HepG2 (cell line): ENCODE measurements at regions not wholly inside any gene's neighbourhood (a gene's known extent, or its start where the extent isn't known, plus 50 kb on each side); places are given as distances from the start of the nearest gene placed in this dataset.

Experiments
- ATAC-seq: fragments of 200-7000 bp; cut with Tn5 transposase; 3 replicates; pipeline ENCODE4 v1.9.1; 2020; ENCODE audit warnings: mild to moderate bottlenecking, moderate library complexity
- BruUV-seq: library from RNA; stranded (reverse); fragments of 400-500 nt; replicated peaks from 2 replicates; lab custom pipeline; 2021; lab: Mats Ljungman, UMichigan
- CTCF ChIA-PET: fragments of 300-600 bp; formaldehyde crosslinking; extraction: SDS; loops from one replicate; lab custom pipeline; 2021; ENCODE audit warnings: low total read pairs, inconsistent platforms, low intra/inter-chr PET ratio; lab: Yijun Ruan, JAX
- POLR2A ChIA-PET: fragments of 350-600 bp; sonication (Branson Sonifier 250); formaldehyde crosslinking; loops from one replicate; lab custom pipeline; 2020; ENCODE audit warnings: antibody characterized with exemption, inconsistent platforms; lab: Yijun Ruan, JAX
- DNase-seq: peaks from one replicate; pipeline ENCODE4 v3.0.0-alpha.2; 2015; ENCODE audit warnings: low spot score
- FAIRE-seq: peaks from 3 replicates; lab custom pipeline; 2011; peaks lifted over from hg19 to GRCh38; lab: Jason Lieb, UNC
- H2AFZ ChIP-seq: one replicate; pipeline ENCODE4 v1.6.1; 2011; ENCODE audit warnings: low read length, inconsistent platforms
- H3K27ac ChIP-seq: fragments of 300-600 bp; 3 replicates; pipeline ENCODE4 v1.8.0; 2011; ENCODE audit warnings: mixed run types, mild to moderate bottlenecking, mixed read lengths, low read length, inconsistent platforms; ENCODE audit not compliant: insufficient read depth; ENCODE audit errors: extremely low read length
- H3K27me3 ChIP-seq, 2 experiments: fragments of 200-600 bp in 1 of 2; 2 replicates in 1 of 2; 3 replicates in 1 of 2; pipeline versions ENCODE4 v1.6.0 to v1.8.0; 2011; ENCODE audit warnings: low read length in 2 of 2, mild to moderate bottlenecking in 2 of 2, moderate library complexity in 2 of 2, inconsistent platforms in 1 of 2; ENCODE audit not compliant: insufficient read depth in 2 of 2, control insufficient read depth in 1 of 2
- H3K36me3 ChIP-seq, 2 experiments: fragments of 200-600 bp in 1 of 2; replicated peaks in 1 of 2; 2 replicates in 1 of 2; 3 replicates in 1 of 2; pipeline versions ENCODE4 v1.5.1 to v1.8.0; 2011; ENCODE audit warnings: low read length in 2 of 2, inconsistent platforms in 1 of 2; ENCODE audit not compliant: insufficient read depth in 2 of 2, control insufficient read depth in 1 of 2
- H3K4me1 ChIP-seq: 2 replicates; pipeline ENCODE4 v1.5.1; 2012; ENCODE audit warnings: low read length, inconsistent platforms; ENCODE audit not compliant: insufficient read depth
- H3K4me2 ChIP-seq: 2 replicates; pipeline ENCODE4 v1.6.0; 2011; ENCODE audit warnings: low read depth, low read length, inconsistent platforms
- H3K4me3 ChIP-seq, 3 experiments: fragments of 200-600 bp in 1 of 3; sonication (generic), shearing (Covaris generic) in 1 of 3; replicated peaks in 1 of 3; 2 replicates each; pipeline ENCODE4 v1.5.1; 2011 to 2016; ENCODE audit warnings: low read length in 3 of 3, inconsistent platforms in 2 of 3, low read depth in 2 of 3, mild to moderate bottlenecking in 2 of 3, control low read depth in 1 of 3, mixed read lengths in 1 of 3; ENCODE audit not compliant: insufficient read depth in 1 of 3
- H3K79me2 ChIP-seq: one replicate; pipeline ENCODE4 v1.6.1; 2011; ENCODE audit warnings: low read length, inconsistent platforms; ENCODE audit not compliant: insufficient read depth
- H3K9ac ChIP-seq: 2 replicates; pipeline ENCODE4 v1.6.0; 2011; ENCODE audit warnings: mild to moderate bottlenecking, low read depth, low read length, inconsistent platforms; ENCODE audit not compliant: insufficient read depth
- H3K9me3 ChIP-seq: 2 replicates; pipeline ENCODE4 v1.5.1; 2012; ENCODE audit warnings: mild to moderate bottlenecking, low read length
- H4K20me1 ChIP-seq: 2 replicates; pipeline ENCODE4 v1.6.0; 2011; ENCODE audit warnings: inconsistent platforms, mild to moderate bottlenecking, low read length, moderate library complexity; ENCODE audit not compliant: insufficient read depth
- DPF2 ChIP-seq: sonication (generic); formaldehyde crosslinking; IDR thresholded peaks from 2 replicates; pipeline ENCODE4 v1.4.0; 2020; ENCODE audit warnings: mild to moderate bottlenecking, low read depth, missing genetic modification reagents, borderline replicate concordance
- FOXK2 ChIP-seq: fragments of 450-650 bp; IDR thresholded peaks from 2 replicates; pipeline ENCODE4 v1.6.1; 2016
- REPIN1 ChIP-seq: sonication (generic); formaldehyde crosslinking; IDR thresholded peaks from 2 replicates; pipeline ENCODE4 v1.8.0; 2022; ENCODE audit warnings: missing genetic modification reagents, low read depth, mild to moderate bottlenecking, borderline replicate concordance
- SRSF1 ChIP-seq: fragments of 200-400 bp; formaldehyde crosslinking; optimal IDR thresholded peaks from 2 replicates; pipeline ENCODE3; 2017; ENCODE audit warnings: mild to moderate bottlenecking, low read depth, low read length, moderate library complexity
- ZFP90 ChIP-seq: sonication (generic); formaldehyde crosslinking; IDR thresholded peaks from 2 replicates; pipeline ENCODE4 v1.8.0; 2022; ENCODE audit warnings: missing genetic modification reagents, mild to moderate bottlenecking, inconsistent platforms, borderline replicate concordance
- ZNF143 ChIP-seq: sonication (generic); formaldehyde crosslinking; IDR thresholded peaks from 2 replicates; pipeline ENCODE4 v1.4.0; 2020; ENCODE audit warnings: missing genetic modification reagents
- WGBS: methylation state at CpG from one replicate; pipeline ENCODE4 v1.1.6; 2017; ENCODE audit warnings: low lambda C conversion rate; 5-methylcytosine and 5-hydroxymethylcytosine counted together
- in situ Hi-C: cut with HindIII; loops from 2 replicates; pipeline ENCODE4 v1.10.0; 2017; ENCODE audit warnings: low pct_unique_long_range_greater_than_20kb; ENCODE audit not compliant: extremely low pct_ligation_motif_present
- intact Hi-C: fragments of 100-400 bp; cut with micrococcal nuclease; formaldehyde crosslinking; loops from one replicate; pipeline ENCODE4 v1.10.0; 2022; ENCODE audit not compliant: unreplicated experiment
- TF ChIP-seq, protein P1 (sequence below): sonication (generic); formaldehyde crosslinking; IDR thresholded peaks from 2 replicates; pipeline ENCODE4 v1.8.0; 2023; ENCODE audit warnings: mild to moderate bottlenecking, missing genetic modification reagents

- TF ChIP-seq REPIN1 (CRISPR knock-in tag) (no peak), FOXK2 (no peak), SRSF1 (no peak), DPF2 (CRISPR knock-in tag) (no peak), ZFP90 (no peak)
These were observed 1097.3 kb upstream of the FLRT2 start (continued) for GRCh38 chr14:84432676-84433075.

DNA sequence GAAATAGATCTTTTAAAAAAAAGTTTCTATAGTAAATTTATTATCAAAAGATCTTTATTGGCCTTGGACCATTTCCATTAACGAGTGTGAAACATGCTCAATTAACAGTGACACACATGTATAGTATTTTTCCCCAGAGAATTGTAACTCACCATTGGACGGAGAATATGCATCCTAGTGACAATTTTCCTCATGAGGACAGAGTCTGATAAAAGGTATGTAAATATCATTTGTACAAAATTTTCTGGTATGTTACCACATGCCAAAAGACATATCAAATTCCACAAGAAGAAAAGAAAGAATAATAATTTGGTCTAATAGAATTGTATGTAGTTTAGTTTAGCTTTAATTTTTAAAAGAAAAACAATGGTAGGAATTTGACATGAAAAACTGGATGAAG is 1096.0 kb upstream of the FLRT2 start:
- FAIRE-seq = no peak
- Histone ChIP-seq H4K20me1 (no peaks in the 10 kb centered on the region), H3K9me3 (peaks cover 83% of the 10 kb centered on the region), H3K36me3 (no peaks in the 10 kb centered on the region), H3K27ac (no peak overlapping the region), H3K27me3 (no peaks in the 10 kb centered on the region; a peak in 1 of 5 replicates), H3K4me3 (no peak overlapping the region), H3K9ac (no peak overlapping the region), H3K4me2 (no peak overlapping the region), H3K4me1 (no peaks in the 10 kb centered on the region), H3K79me2 (no peaks in the 10 kb centered on the region), H2AFZ (no peak overlapping the region)
- no TSS peak for BruUV-seq
- intact Hi-C loops = no loop called here
- TF ChIP-seq, protein P1, sequence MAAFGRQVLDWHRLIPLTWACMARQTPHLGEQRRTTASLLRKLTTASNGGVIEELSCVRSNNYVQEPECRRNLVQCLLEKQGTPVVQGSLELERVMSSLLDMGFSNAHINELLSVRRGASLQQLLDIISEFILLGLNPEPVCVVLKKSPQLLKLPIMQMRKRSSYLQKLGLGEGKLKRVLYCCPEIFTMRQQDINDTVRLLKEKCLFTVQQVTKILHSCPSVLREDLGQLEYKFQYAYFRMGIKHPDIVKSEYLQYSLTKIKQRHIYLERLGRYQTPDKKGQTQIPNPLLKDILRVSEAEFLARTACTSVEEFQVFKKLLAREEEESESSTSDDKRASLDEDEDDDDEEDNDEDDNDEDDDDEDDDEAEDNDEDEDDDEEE = no peak
- in situ Hi-C loops = no loop called here
- no peak for DNase-seq
- WGBS = 0% methylated on average over 2 of the region's 2 CpGs
- POLR2A ChIA-PET = no interaction called here
- no peak for ATAC-seq
- CTCF ChIA-PET = no interaction called here

DNA sequence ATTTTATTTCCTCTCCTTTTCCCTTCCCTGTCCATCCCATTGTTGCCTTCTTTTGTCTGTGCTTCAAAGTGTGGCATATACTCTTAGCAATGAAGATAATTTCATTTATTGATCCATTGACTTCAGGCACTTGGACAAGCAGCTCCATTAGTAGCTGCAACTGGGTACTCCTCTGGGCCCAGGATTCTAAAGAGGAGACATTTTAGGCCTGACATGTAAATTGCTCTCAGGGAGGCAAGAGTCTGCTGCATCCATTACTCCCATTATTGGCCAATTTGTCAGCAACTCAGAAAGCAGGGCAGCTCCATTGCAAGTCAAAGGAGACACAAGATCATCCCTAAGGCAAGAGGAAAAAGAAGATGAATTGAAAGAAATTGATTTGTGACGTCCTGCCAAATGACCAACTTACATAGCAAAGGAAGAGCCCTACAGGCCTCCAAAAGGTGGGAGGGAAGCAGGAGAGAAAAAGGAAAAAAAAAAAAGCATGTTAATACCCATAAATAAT is 1094.1 kb upstream of the FLRT2 start:
- ATAC-seq (no peak), DNase-seq (no peak), FAIRE-seq (no peak)
- Histone ChIP-seq H3K79me2 (no peaks in the 10 kb centered on the region), H4K20me1 (no peaks in the 10 kb centered on the region), H3K36me3 (no peaks in the 10 kb centered on the region), H3K9ac (no peak overlapping the region), H3K27ac (no peak overlapping the region), H3K9me3 (peaks cover 83% of the 10 kb centered on the region), H3K27me3 (no peaks in the 10 kb centered on the region; a peak in 1 of 5 replicates), H3K4me2 (no peak overlapping the region), H2AFZ (no peak overlapping the region), H3K4me1 (no peaks in the 10 kb centered on the region), H3K4me3 (no peak overlapping the region)
- POLR2A ChIA-PET = no interaction called here
- intact Hi-C loops = no loop called here
- CTCF ChIA-PET = no interaction called here
- in situ Hi-C loops = no loop called here
- WGBS = 34% methylated on average over 1 of the region's 1 CpG
- BruUV-seq = no TSS peak
- no peak for TF ChIP-seq ZNF143 (CRISPR knock-in tag)
- TF ChIP-seq, all 625 proteins: peak for 0
